WTC11 (cell line): ENCODE measurements at regions not wholly inside any gene's neighbourhood (a gene's known extent, or its start where the extent isn't known, plus 50 kb on each side); places are given as distances from the start of the nearest gene placed in this dataset.

Experiments
- ATAC-seq: fragments of 200-7000 bp; cut with Tn5 transposase; 2 replicates; pipeline ENCODE4 v1.10.0; 2021; ENCODE audit warnings: mild to moderate bottlenecking, moderate library complexity
- CTCF ChIA-PET: fragments of 300-600 bp; sonication (Branson Sonifier 250); formaldehyde crosslinking; loops from one replicate; lab custom pipeline; 2021; ENCODE audit warnings: antibody characterized with exemption; lab: Charles Lee
- POLR2A ChIA-PET: fragments of 350-600 bp; sonication (Branson Sonifier 250); formaldehyde crosslinking; loops from one replicate; lab custom pipeline; 2021; ENCODE audit warnings: antibody characterized with exemption; lab: Charles Lee
- DNase-seq: peaks from one replicate; pipeline ENCODE4 v3.0.0; 2021; ENCODE audit warnings: low spot score
- H3K27ac Mint-ChIP-seq: 2 replicates; pipeline ENCODE4 v1.8.0; 2021; ENCODE audit warnings: mixed read lengths
- H3K27me3 Mint-ChIP-seq: 2 replicates; pipeline ENCODE4 v1.8.0; 2021; ENCODE audit warnings: low read depth, mild to moderate bottlenecking, moderate library complexity, mixed read lengths
- H3K36me3 Mint-ChIP-seq: 2 replicates; pipeline ENCODE4 v1.8.0; 2021; ENCODE audit warnings: mixed read lengths
- H3K4me1 Mint-ChIP-seq: 2 replicates; pipeline ENCODE4 v1.8.0; 2022; ENCODE audit warnings: mixed read lengths
- H3K4me3 Mint-ChIP-seq: 2 replicates; pipeline ENCODE4 v1.8.0; 2021; ENCODE audit warnings: mild to moderate bottlenecking, moderate library complexity, mixed read lengths
- H3K9me3 Mint-ChIP-seq: 2 replicates; pipeline ENCODE4 v1.8.0; 2021; ENCODE audit warnings: mixed read lengths
- ATF1 ChIP-seq: sonication (generic); formaldehyde crosslinking; IDR thresholded peaks from 2 replicates; pipeline ENCODE4 v1.8.1; 2023; ENCODE audit warnings: mild to moderate bottlenecking, moderate library complexity, missing genetic modification reagents
- FOXK1 ChIP-seq: sonication (generic); formaldehyde crosslinking; IDR thresholded peaks from 2 replicates; pipeline ENCODE4 v1.8.0; 2022; ENCODE audit warnings: mild to moderate bottlenecking, moderate library complexity, missing genetic modification reagents
- JAZF1 ChIP-seq: fragments of 250-450 bp; sonication (Bioruptor Pico); IDR thresholded peaks from 2 replicates; pipeline ENCODE4 v1.9.0; 2021; ENCODE audit warnings: moderate library complexity, mild to moderate bottlenecking, inconsistent platforms
- MLX ChIP-seq: sonication (generic); formaldehyde crosslinking; IDR thresholded peaks from 2 replicates; pipeline ENCODE4 v1.8.1; 2023; ENCODE audit warnings: mild to moderate bottlenecking, missing genetic modification reagents, moderate library complexity
- NR2C2 ChIP-seq: sonication (generic); formaldehyde crosslinking; IDR thresholded peaks from 2 replicates; pipeline ENCODE4 v1.8.0; 2022; ENCODE audit warnings: mild to moderate bottlenecking, missing genetic modification reagents
- PRRX2 ChIP-seq: fragments of 250-450 bp; sonication (Bioruptor Pico); IDR thresholded peaks from 2 replicates; pipeline ENCODE4 v1.8.0; 2021; ENCODE audit warnings: mild to moderate bottlenecking
- RELA ChIP-seq: sonication (generic); formaldehyde crosslinking; IDR thresholded peaks from 2 replicates; pipeline ENCODE4 v1.8.1; 2022; ENCODE audit warnings: missing genetic modification reagents, mild to moderate bottlenecking, borderline replicate concordance
- RORB ChIP-seq: fragments of 250-450 bp; sonication (Bioruptor Pico); IDR thresholded peaks from 2 replicates; pipeline ENCODE4 v1.9.0; 2021; ENCODE audit warnings: mild to moderate bottlenecking
- TP53 ChIP-seq: sonication (generic); formaldehyde crosslinking; IDR thresholded peaks from 2 replicates; pipeline ENCODE4 v1.8.1; 2023; ENCODE audit warnings: mild to moderate bottlenecking, missing genetic modification reagents
- USF1 ChIP-seq: sonication (generic); formaldehyde crosslinking; IDR thresholded peaks from 2 replicates; pipeline ENCODE4 v1.8.0; 2022; ENCODE audit warnings: mild to moderate bottlenecking, missing genetic modification reagents
- ZBTB21 ChIP-seq: sonication (generic); formaldehyde crosslinking; IDR thresholded peaks from 2 replicates; pipeline ENCODE4 v1.8.1; 2023; ENCODE audit warnings: mild to moderate bottlenecking, missing genetic modification reagents, borderline replicate concordance
- ZNF121 ChIP-seq: sonication (generic); formaldehyde crosslinking; IDR thresholded peaks from 2 replicates; pipeline ENCODE4 v1.8.0; 2023; ENCODE audit warnings: missing genetic modification reagents
- ZNF396 ChIP-seq: fragments of 250-450 bp; sonication (Bioruptor Pico); IDR thresholded peaks from 2 replicates; pipeline ENCODE4 v1.8.0; 2021; ENCODE audit warnings: mild to moderate bottlenecking, moderate library complexity, borderline replicate concordance
- ZNF416 ChIP-seq: fragments of 250-450 bp; sonication (Bioruptor Pico); IDR thresholded peaks from 2 replicates; pipeline ENCODE4 v1.9.0; 2021; ENCODE audit warnings: mild to moderate bottlenecking, inconsistent platforms
- TF ChIP-seq, protein P1 (sequence below): fragments of 200-600 bp; IDR thresholded peaks from 2 replicates; pipeline ENCODE4 v1.8.0; 2022; ENCODE audit warnings: antibody characterized with exemption
- TF ChIP-seq, protein P2 (sequence below): sonication (generic); formaldehyde crosslinking; IDR thresholded peaks from 2 replicates; pipeline ENCODE4 v1.8.0; 2022; ENCODE audit warnings: missing genetic modification reagents
- TF ChIP-seq, protein P3 (sequence below): sonication (generic); formaldehyde crosslinking; IDR thresholded peaks from 2 replicates; pipeline ENCODE4 v1.8.1; 2023; ENCODE audit warnings: mild to moderate bottlenecking, missing genetic modification reagents, borderline replicate concordance
- TF ChIP-seq, protein P4 (sequence below): fragments of 250-450 bp; sonication (Bioruptor Pico); IDR thresholded peaks from 2 replicates; pipeline ENCODE4 v1.8.0; 2021; ENCODE audit warnings: mild to moderate bottlenecking

- Mint-ChIP-seq H3K36me3 (no peaks in the 10 kb centered on the region), H3K27me3 (no peaks in the 10 kb centered on the region), H3K27ac (no peak overlapping the region), H3K9me3 (no peaks in the 10 kb centered on the region), H3K4me1 (peaks cover 14% of the 10 kb centered on the region), H3K4me3 (no peak overlapping the region)
- DNase-seq, result no peak
- ChIA-PET CTCF (interaction anchor here (1.1 to 1.7 kb wide), 7 partner anchors 17 to 170 kb away, joined by 3 to 26 read pairs (median 4); no protein-coding TSS in a partner anchor), POLR2A (no interaction called here)
- no peak for ATAC-seq
- no peak for TF ChIP-seq ZNF416 (CRISPR knock-in tag)
- no peak for TF ChIP-seq ZNF121 (CRISPR knock-in tag)
- TF ChIP-seq PRRX2, result no peak
- TF ChIP-seq, protein P1, sequence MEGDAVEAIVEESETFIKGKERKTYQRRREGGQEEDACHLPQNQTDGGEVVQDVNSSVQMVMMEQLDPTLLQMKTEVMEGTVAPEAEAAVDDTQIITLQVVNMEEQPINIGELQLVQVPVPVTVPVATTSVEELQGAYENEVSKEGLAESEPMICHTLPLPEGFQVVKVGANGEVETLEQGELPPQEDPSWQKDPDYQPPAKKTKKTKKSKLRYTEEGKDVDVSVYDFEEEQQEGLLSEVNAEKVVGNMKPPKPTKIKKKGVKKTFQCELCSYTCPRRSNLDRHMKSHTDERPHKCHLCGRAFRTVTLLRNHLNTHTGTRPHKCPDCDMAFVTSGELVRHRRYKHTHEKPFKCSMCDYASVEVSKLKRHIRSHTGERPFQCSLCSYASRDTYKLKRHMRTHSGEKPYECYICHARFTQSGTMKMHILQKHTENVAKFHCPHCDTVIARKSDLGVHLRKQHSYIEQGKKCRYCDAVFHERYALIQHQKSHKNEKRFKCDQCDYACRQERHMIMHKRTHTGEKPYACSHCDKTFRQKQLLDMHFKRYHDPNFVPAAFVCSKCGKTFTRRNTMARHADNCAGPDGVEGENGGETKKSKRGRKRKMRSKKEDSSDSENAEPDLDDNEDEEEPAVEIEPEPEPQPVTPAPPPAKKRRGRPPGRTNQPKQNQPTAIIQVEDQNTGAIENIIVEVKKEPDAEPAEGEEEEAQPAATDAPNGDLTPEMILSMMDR, result no peak
- no peak for TF ChIP-seq JAZF1 (CRISPR knock-in tag)
- no peak for TF ChIP-seq ZNF396 (CRISPR knock-in tag)
- no peak for TF ChIP-seq USF1 (CRISPR knock-in tag)
- no peak for TF ChIP-seq RELA (CRISPR knock-in tag)
- no peak for TF ChIP-seq NR2C2 (CRISPR knock-in tag)
- no peak for TF ChIP-seq FOXK1 (CRISPR knock-in tag)
- TF ChIP-seq, protein P2, sequence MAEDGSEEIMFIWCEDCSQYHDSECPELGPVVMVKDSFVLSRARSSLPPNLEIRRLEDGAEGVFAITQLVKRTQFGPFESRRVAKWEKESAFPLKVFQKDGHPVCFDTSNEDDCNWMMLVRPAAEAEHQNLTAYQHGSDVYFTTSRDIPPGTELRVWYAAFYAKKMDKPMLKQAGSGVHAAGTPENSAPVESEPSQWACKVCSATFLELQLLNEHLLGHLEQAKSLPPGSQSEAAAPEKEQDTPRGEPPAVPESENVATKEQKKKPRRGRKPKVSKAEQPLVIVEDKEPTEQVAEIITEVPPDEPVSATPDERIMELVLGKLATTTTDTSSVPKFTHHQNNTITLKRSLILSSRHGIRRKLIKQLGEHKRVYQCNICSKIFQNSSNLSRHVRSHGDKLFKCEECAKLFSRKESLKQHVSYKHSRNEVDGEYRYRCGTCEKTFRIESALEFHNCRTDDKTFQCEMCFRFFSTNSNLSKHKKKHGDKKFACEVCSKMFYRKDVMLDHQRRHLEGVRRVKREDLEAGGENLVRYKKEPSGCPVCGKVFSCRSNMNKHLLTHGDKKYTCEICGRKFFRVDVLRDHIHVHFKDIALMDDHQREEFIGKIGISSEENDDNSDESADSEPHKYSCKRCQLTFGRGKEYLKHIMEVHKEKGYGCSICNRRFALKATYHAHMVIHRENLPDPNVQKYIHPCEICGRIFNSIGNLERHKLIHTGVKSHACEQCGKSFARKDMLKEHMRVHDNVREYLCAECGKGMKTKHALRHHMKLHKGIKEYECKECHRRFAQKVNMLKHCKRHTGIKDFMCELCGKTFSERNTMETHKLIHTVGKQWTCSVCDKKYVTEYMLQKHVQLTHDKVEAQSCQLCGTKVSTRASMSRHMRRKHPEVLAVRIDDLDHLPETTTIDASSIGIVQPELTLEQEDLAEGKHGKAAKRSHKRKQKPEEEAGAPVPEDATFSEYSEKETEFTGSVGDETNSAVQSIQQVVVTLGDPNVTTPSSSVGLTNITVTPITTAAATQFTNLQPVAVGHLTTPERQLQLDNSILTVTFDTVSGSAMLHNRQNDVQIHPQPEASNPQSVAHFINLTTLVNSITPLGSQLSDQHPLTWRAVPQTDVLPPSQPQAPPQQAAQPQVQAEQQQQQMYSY (CRISPR knock-in tag), result no peak
- no peak for TF ChIP-seq TP53
- TF ChIP-seq, protein P3, sequence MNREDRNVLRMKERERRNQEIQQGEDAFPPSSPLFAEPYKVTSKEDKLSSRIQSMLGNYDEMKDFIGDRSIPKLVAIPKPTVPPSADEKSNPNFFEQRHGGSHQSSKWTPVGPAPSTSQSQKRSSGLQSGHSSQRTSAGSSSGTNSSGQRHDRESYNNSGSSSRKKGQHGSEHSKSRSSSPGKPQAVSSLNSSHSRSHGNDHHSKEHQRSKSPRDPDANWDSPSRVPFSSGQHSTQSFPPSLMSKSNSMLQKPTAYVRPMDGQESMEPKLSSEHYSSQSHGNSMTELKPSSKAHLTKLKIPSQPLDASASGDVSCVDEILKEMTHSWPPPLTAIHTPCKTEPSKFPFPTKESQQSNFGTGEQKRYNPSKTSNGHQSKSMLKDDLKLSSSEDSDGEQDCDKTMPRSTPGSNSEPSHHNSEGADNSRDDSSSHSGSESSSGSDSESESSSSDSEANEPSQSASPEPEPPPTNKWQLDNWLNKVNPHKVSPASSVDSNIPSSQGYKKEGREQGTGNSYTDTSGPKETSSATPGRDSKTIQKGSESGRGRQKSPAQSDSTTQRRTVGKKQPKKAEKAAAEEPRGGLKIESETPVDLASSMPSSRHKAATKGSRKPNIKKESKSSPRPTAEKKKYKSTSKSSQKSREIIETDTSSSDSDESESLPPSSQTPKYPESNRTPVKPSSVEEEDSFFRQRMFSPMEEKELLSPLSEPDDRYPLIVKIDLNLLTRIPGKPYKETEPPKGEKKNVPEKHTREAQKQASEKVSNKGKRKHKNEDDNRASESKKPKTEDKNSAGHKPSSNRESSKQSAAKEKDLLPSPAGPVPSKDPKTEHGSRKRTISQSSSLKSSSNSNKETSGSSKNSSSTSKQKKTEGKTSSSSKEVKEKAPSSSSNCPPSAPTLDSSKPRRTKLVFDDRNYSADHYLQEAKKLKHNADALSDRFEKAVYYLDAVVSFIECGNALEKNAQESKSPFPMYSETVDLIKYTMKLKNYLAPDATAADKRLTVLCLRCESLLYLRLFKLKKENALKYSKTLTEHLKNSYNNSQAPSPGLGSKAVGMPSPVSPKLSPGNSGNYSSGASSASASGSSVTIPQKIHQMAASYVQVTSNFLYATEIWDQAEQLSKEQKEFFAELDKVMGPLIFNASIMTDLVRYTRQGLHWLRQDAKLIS (CRISPR knock-in tag), result no peak
- no peak for TF ChIP-seq MLX
- TF ChIP-seq ATF1 (CRISPR knock-in tag), result no peak
- no peak for TF ChIP-seq ZBTB21 (CRISPR knock-in tag)
- TF ChIP-seq, protein P4, sequence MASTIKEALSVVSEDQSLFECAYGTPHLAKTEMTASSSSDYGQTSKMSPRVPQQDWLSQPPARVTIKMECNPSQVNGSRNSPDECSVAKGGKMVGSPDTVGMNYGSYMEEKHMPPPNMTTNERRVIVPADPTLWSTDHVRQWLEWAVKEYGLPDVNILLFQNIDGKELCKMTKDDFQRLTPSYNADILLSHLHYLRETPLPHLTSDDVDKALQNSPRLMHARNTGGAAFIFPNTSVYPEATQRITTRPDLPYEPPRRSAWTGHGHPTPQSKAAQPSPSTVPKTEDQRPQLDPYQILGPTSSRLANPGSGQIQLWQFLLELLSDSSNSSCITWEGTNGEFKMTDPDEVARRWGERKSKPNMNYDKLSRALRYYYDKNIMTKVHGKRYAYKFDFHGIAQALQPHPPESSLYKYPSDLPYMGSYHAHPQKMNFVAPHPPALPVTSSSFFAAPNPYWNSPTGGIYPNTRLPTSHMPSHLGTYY (CRISPR knock-in tag), result no peak
- no peak for TF ChIP-seq RORB
Observed at GRCh38 chr5:135723491-135723890, 111.0 kb upstream of the SLC25A48 start.
